HepG2 (cell line): ENCODE measurements at regions not wholly inside any gene's neighbourhood (a gene's known extent, or its start where the extent isn't known, plus 50 kb on each side); places are given as distances from the start of the nearest gene placed in this dataset.

ENCODE experiments used
- ATAC-seq: fragments of 200-7000 bp; cut with Tn5 transposase; 3 replicates; pipeline ENCODE4 v1.9.1; 2020; ENCODE audit warnings: mild to moderate bottlenecking, moderate library complexity
- BruUV-seq: library from RNA; stranded (reverse); fragments of 400-500 nt; replicated peaks from 2 replicates; lab custom pipeline; 2021; lab: Mats Ljungman, UMichigan
- CTCF ChIA-PET: fragments of 300-600 bp; formaldehyde crosslinking; extraction: SDS; loops from one replicate; lab custom pipeline; 2021; ENCODE audit warnings: low total read pairs, inconsistent platforms, low intra/inter-chr PET ratio; lab: Yijun Ruan, JAX
- POLR2A ChIA-PET: fragments of 350-600 bp; sonication (Branson Sonifier 250); formaldehyde crosslinking; loops from one replicate; lab custom pipeline; 2020; ENCODE audit warnings: antibody characterized with exemption, inconsistent platforms; lab: Yijun Ruan, JAX
- DNase-seq: peaks from one replicate; pipeline ENCODE4 v3.0.0-alpha.2; 2015; ENCODE audit warnings: low spot score
- FAIRE-seq: peaks from 3 replicates; lab custom pipeline; 2011; peaks lifted over from hg19 to GRCh38; lab: Jason Lieb, UNC
- H2AFZ ChIP-seq: one replicate; pipeline ENCODE4 v1.6.1; 2011; ENCODE audit warnings: low read length, inconsistent platforms
- H3K27ac ChIP-seq: fragments of 300-600 bp; 3 replicates; pipeline ENCODE4 v1.8.0; 2011; ENCODE audit warnings: mixed run types, mild to moderate bottlenecking, mixed read lengths, low read length, inconsistent platforms; ENCODE audit not compliant: insufficient read depth; ENCODE audit errors: extremely low read length
- H3K27me3 ChIP-seq, 2 experiments: fragments of 200-600 bp in 1 of 2; 2 replicates in 1 of 2; 3 replicates in 1 of 2; pipeline versions ENCODE4 v1.6.0 to v1.8.0; 2011; ENCODE audit warnings: low read length in 2 of 2, mild to moderate bottlenecking in 2 of 2, moderate library complexity in 2 of 2, inconsistent platforms in 1 of 2; ENCODE audit not compliant: insufficient read depth in 2 of 2, control insufficient read depth in 1 of 2
- H3K36me3 ChIP-seq, 2 experiments: fragments of 200-600 bp in 1 of 2; replicated peaks in 1 of 2; 2 replicates in 1 of 2; 3 replicates in 1 of 2; pipeline versions ENCODE4 v1.5.1 to v1.8.0; 2011; ENCODE audit warnings: low read length in 2 of 2, inconsistent platforms in 1 of 2; ENCODE audit not compliant: insufficient read depth in 2 of 2, control insufficient read depth in 1 of 2
- H3K4me1 ChIP-seq: 2 replicates; pipeline ENCODE4 v1.5.1; 2012; ENCODE audit warnings: low read length, inconsistent platforms; ENCODE audit not compliant: insufficient read depth
- H3K4me2 ChIP-seq: 2 replicates; pipeline ENCODE4 v1.6.0; 2011; ENCODE audit warnings: low read depth, low read length, inconsistent platforms
- H3K4me3 ChIP-seq, 3 experiments: fragments of 200-600 bp in 1 of 3; sonication (generic), shearing (Covaris generic) in 1 of 3; replicated peaks in 1 of 3; 2 replicates each; pipeline ENCODE4 v1.5.1; 2011 to 2016; ENCODE audit warnings: low read length in 3 of 3, inconsistent platforms in 2 of 3, low read depth in 2 of 3, mild to moderate bottlenecking in 2 of 3, control low read depth in 1 of 3, mixed read lengths in 1 of 3; ENCODE audit not compliant: insufficient read depth in 1 of 3
- H3K79me2 ChIP-seq: one replicate; pipeline ENCODE4 v1.6.1; 2011; ENCODE audit warnings: low read length, inconsistent platforms; ENCODE audit not compliant: insufficient read depth
- H3K9ac ChIP-seq: 2 replicates; pipeline ENCODE4 v1.6.0; 2011; ENCODE audit warnings: mild to moderate bottlenecking, low read depth, low read length, inconsistent platforms; ENCODE audit not compliant: insufficient read depth
- H3K9me3 ChIP-seq: 2 replicates; pipeline ENCODE4 v1.5.1; 2012; ENCODE audit warnings: mild to moderate bottlenecking, low read length
- H4K20me1 ChIP-seq: 2 replicates; pipeline ENCODE4 v1.6.0; 2011; ENCODE audit warnings: inconsistent platforms, mild to moderate bottlenecking, low read length, moderate library complexity; ENCODE audit not compliant: insufficient read depth
- ATF6 ChIP-seq: sonication (generic); formaldehyde crosslinking; conservative IDR thresholded peaks from 2 replicates; pipeline ENCODE4 v1.4.0; 2020; ENCODE audit warnings: missing genetic modification reagents
- CHD2 ChIP-seq: IDR thresholded peaks from 2 replicates; pipeline ENCODE4 v1.6.1; 2011; ENCODE audit warnings: low read depth, low read length, improper control_type of control experiment
- KDM5A ChIP-seq: fragments of 200-600 bp; sonication (generic); IDR thresholded peaks from 2 replicates; pipeline ENCODE4 v1.7.0; 2018; ENCODE audit warnings: antibody characterized with exemption, mild to moderate bottlenecking, low read length, borderline replicate concordance
- KMT2B ChIP-seq: IDR thresholded peaks from 2 replicates; pipeline ENCODE4 v1.6.1; 2016; ENCODE audit warnings: missing genetic modification reagents, missing compliant biosample characterization
- MNT ChIP-seq: fragments of 450-650 bp; IDR thresholded peaks from 2 replicates; pipeline ENCODE4 v1.6.1; 2016
- MXD3 ChIP-seq: IDR thresholded peaks from 2 replicates; pipeline ENCODE4 v1.6.1; 2016; ENCODE audit warnings: mild to moderate bottlenecking, missing biosample characterization, missing genetic modification reagents
- NFYC ChIP-seq: IDR thresholded peaks from 2 replicates; pipeline ENCODE4 v1.6.1; 2016; ENCODE audit warnings: missing genetic modification reagents, missing compliant biosample characterization
- PHF20 ChIP-seq: sonication (generic); formaldehyde crosslinking; IDR thresholded peaks from 2 replicates; pipeline ENCODE4 v1.5.0; 2020; ENCODE audit warnings: mild to moderate bottlenecking, missing genetic modification reagents
- PHF21A ChIP-seq: sonication (generic); formaldehyde crosslinking; IDR thresholded peaks from 2 replicates; pipeline ENCODE4 v1.5.0; 2020; ENCODE audit warnings: mild to moderate bottlenecking, missing genetic modification reagents
- RXRA ChIP-seq: sonication (generic); formaldehyde crosslinking; IDR thresholded peaks from 2 replicates; pipeline ENCODE4 v1.5.1; 2020; ENCODE audit warnings: missing genetic modification reagents
- SSRP1 ChIP-seq: IDR thresholded peaks from 2 replicates; pipeline ENCODE4 v1.6.1; 2016; ENCODE audit warnings: control low read depth
- TERF1 ChIP-seq: sonication (generic); formaldehyde crosslinking; IDR thresholded peaks from 2 replicates; pipeline ENCODE4 v1.8.0; 2022; ENCODE audit warnings: mild to moderate bottlenecking, missing genetic modification reagents, moderate library complexity
- ZNF569 ChIP-seq: sonication (generic); formaldehyde crosslinking; IDR thresholded peaks from 2 replicates; pipeline ENCODE4 v1.5.0; 2020; ENCODE audit warnings: mild to moderate bottlenecking, missing genetic modification reagents, moderate library complexity, borderline replicate concordance
- ZNF574 ChIP-seq: sonication (generic); formaldehyde crosslinking; IDR thresholded peaks from 2 replicates; pipeline ENCODE4 v1.4.0; 2020; ENCODE audit warnings: missing genetic modification reagents
- ZNF652 ChIP-seq: IDR thresholded peaks from 2 replicates; pipeline ENCODE4 v1.6.1; 2016; ENCODE audit warnings: low read depth, borderline replicate concordance
- in situ Hi-C: cut with HindIII; loops from 2 replicates; pipeline ENCODE4 v1.10.0; 2017; ENCODE audit warnings: low pct_unique_long_range_greater_than_20kb; ENCODE audit not compliant: extremely low pct_ligation_motif_present
- intact Hi-C: fragments of 100-400 bp; cut with micrococcal nuclease; formaldehyde crosslinking; loops from one replicate; pipeline ENCODE4 v1.10.0; 2022; ENCODE audit not compliant: unreplicated experiment
- TF ChIP-seq, protein P1 (sequence below): sonication (generic); formaldehyde crosslinking; IDR thresholded peaks from 2 replicates; pipeline ENCODE4 v1.4.0; 2020; ENCODE audit warnings: mild to moderate bottlenecking, low read depth, missing genetic modification reagents

DNA sequence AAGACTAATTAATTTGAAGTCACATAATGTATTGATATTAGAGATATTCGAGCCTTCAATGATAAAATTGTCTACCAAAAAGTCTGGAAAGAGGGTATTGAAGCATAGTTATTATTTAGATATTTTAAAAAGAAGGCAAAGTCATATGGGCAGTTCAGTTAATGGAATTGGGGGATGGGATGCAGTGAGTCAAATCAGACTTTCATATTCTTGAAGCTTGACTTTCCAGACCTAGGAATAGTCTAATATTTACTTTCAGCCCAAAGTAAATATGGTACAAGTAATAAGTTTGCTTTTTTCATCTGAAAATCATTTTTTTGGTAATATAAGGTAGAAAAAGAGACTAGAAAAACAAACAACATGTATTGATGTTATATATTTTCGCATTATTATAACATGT, 2017.8 kb downstream of the C4orf33 start (continued):
- TF ChIP-seq KDM5A = no peak
- TF ChIP-seq SSRP1 (CRISPR knock-in tag) = no peak
- TF ChIP-seq, protein P1, sequence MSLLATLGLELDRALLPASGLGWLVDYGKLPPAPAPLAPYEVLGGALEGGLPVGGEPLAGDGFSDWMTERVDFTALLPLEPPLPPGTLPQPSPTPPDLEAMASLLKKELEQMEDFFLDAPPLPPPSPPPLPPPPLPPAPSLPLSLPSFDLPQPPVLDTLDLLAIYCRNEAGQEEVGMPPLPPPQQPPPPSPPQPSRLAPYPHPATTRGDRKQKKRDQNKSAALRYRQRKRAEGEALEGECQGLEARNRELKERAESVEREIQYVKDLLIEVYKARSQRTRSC (CRISPR knock-in tag) = no peak
- no peak for TF ChIP-seq CHD2
- no peak for TF ChIP-seq RXRA (CRISPR knock-in tag)
- TF ChIP-seq, all 625 proteins: peak for 0

- H3K36me3 ChIP-seq = no peaks in the 10 kb centered on the region
- H3K9me3 ChIP-seq = no peaks in the 10 kb centered on the region
- intact Hi-C loops (no loop called here), in situ Hi-C loops (no loop called here)
- POLR2A ChIA-PET = no interaction called here
- CTCF ChIA-PET = no interaction called here
- no peak for DNase-seq
- no peak for FAIRE-seq
- H3K4me2 ChIP-seq = no peak overlapping the region
- H3K4me1 ChIP-seq = no peaks in the 10 kb centered on the region
- no peaks in the 10 kb centered on the region for H3K79me2 ChIP-seq
- no peaks in the 10 kb centered on the region for H3K27me3 ChIP-seq
- no peak overlapping the region for H2AFZ ChIP-seq
- ATAC-seq = no peak
- BruUV-seq = no TSS peak
- H3K4me3 ChIP-seq = no peak overlapping the region
- H3K9ac ChIP-seq = no peak overlapping the region
- H3K27ac ChIP-seq = no peak overlapping the region
- H4K20me1 ChIP-seq = no peaks in the 10 kb centered on the region
- no peak for TF ChIP-seq MXD3
- TF ChIP-seq ZNF574 (CRISPR knock-in tag) = no peak
- TF ChIP-seq TERF1 = no peak
- TF ChIP-seq MNT = no peak
- no peak for TF ChIP-seq NFYC
- TF ChIP-seq ATF6 = no peak
- no peak for TF ChIP-seq PHF20 (CRISPR knock-in tag)
- TF ChIP-seq ZNF652 (CRISPR knock-in tag) = no peak
- no peak for TF ChIP-seq KMT2B (CRISPR knock-in tag)
- no peak for TF ChIP-seq ZNF569 (CRISPR knock-in tag)
- TF ChIP-seq PHF21A (CRISPR knock-in tag) = no peak
Observed at GRCh38 chr4:131119661-131120060, 2023.7 kb downstream of the C4orf33 start.
